ENCODE measurements at regions not wholly inside any gene's neighbourhood (a gene's known extent, or its start where the extent isn't known, plus 50 kb on each side); places are given as distances from the start of the nearest gene placed in this dataset.
"Not testable (repeated sequence)": the region's sequence is repeated elsewhere in the genome, so short reads cannot be mapped to it uniquely, and the experiment has no call there.

GRCh38 chr1:58948671-58949070 lies 164.8 kb upstream of the JUN start:
- DNase-seq (ENCODE audit: low read depth): no peak
- no peak overlapping the region for H3K4me3 ChIP-seq (ENCODE audit: low read depth, low read length)
- TF ChIP-seq, protein P1, sequence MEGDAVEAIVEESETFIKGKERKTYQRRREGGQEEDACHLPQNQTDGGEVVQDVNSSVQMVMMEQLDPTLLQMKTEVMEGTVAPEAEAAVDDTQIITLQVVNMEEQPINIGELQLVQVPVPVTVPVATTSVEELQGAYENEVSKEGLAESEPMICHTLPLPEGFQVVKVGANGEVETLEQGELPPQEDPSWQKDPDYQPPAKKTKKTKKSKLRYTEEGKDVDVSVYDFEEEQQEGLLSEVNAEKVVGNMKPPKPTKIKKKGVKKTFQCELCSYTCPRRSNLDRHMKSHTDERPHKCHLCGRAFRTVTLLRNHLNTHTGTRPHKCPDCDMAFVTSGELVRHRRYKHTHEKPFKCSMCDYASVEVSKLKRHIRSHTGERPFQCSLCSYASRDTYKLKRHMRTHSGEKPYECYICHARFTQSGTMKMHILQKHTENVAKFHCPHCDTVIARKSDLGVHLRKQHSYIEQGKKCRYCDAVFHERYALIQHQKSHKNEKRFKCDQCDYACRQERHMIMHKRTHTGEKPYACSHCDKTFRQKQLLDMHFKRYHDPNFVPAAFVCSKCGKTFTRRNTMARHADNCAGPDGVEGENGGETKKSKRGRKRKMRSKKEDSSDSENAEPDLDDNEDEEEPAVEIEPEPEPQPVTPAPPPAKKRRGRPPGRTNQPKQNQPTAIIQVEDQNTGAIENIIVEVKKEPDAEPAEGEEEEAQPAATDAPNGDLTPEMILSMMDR (IDR thresholded peaks at IDR 0.05; ENCODE audit: insufficient read depth, low read length): no peak

DNA sequence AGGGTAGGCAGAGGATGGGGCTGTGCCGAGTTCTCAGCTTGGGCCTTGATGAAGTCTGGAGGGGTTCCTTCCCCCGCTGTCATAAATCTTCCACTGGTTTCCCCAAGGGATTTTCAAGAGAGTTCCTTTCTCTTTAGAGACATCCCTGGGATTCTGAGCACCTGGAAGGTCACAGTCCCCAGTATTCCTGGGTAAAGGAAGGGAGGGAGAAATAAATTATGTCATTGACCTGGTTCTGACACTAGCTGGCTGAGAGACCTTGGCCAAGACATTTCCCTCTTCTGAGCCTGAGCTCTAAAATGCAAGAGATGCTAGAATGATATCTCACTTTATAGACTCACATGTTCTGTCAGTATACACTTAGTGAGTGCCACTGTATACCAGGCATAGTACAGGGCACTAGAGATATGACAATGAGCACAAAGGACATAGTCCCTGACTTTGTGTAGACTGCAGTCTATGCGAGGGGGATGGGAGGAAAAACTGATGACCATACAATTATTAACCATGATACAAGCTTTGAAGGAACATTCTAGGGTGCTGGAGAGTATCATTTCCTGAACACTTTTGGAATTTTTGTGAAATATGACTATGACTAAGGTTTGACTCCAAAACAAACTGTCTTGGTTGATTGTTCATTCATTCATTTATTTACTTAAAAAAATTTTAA lies 165.8 kb upstream of the JUN start:
- no peak overlapping the region for H3K4me3 ChIP-seq (ENCODE audit: low read depth, low read length)
- no peak for DNase-seq (ENCODE audit: low read depth)
- TF ChIP-seq, protein P1 (IDR thresholded peaks at IDR 0.05; ENCODE audit: insufficient read depth, low read length): no peak

- no peak for DNase-seq (ENCODE audit: low read depth)
- TF ChIP-seq, protein P1 (IDR thresholded peaks at IDR 0.05; ENCODE audit: insufficient read depth, low read length): no peak
- no peak overlapping the region for H3K4me3 ChIP-seq (ENCODE audit: low read depth, low read length)
Measured at GRCh38 chr1:58950897-58951296, 167.1 kb upstream of the JUN start.

- not testable (repeated sequence) for DNase-seq (ENCODE audit: low read depth); H3K4me3 ChIP-seq (ENCODE audit: low read depth, low read length)
Measured at GRCh38 chr1:58953951-58954350, 170.1 kb upstream of the JUN start.

GRCh38 chr1:58963287-58963686 lies 179.4 kb upstream of the JUN start:
- DNase-seq (ENCODE audit: low read depth); H3K4me3 ChIP-seq (ENCODE audit: low read depth, low read length): not testable (repeated sequence)

DNA sequence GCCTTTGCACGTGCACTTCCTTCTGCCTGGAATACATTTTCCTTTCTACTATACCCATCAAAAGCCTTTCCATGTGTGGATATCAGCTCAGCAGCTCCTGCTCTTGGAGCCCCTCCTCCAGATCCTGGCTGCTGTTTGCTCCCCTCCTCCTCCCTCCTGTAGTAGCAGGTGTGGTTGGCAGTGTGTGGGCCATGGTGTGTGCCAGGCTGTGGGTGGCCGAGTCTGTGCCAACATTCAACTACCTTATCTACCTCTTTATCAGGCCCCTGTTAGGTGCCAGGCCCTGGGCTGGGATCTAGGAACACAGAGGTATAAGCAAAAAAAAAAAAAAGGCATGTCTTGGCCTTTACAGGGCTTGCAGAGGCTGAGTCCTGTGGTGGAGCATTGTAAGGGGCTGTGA lies 180.6 kb upstream of the JUN start:
- TF ChIP-seq, protein P1 (IDR thresholded peaks at IDR 0.05; ENCODE audit: insufficient read depth, low read length): no peak
- no peak for DNase-seq (ENCODE audit: low read depth)
- H3K4me3 ChIP-seq (ENCODE audit: low read depth, low read length): no peak overlapping the region

DNA sequence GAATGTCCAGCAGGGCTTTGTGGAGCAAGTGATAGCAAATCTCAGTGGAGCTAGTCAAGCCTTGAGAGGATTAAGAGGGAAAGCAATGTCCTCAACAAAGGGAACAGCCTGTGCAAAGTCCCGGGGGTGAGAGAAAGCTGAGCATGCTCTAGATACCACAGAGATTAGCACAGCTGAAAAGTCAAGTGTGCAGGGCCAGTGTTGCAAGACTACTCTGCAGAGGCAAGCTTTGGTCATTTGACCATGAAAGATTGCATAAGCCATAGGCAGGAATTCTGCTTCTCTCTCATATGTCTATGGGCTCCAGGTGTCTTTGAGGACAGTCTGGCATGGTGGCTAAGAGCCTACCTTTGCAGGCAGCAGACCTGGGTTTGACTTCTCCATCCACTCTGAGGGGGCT lies 181.0 kb upstream of the JUN start:
- TF ChIP-seq, protein P1 (IDR thresholded peaks at IDR 0.05; ENCODE audit: insufficient read depth, low read length): no peak
- DNase-seq (ENCODE audit: low read depth): peak; percentile 50

More for the DNA sequence above, 181.0 kb upstream of the JUN start:
- no peak overlapping the region for H3K4me3 ChIP-seq (ENCODE audit: low read depth, low read length)

Measured in fibroblast of the aortic adventitia (primary cell).